BJ (cell line): ENCODE measurements at regions not wholly inside any gene's neighbourhood (a gene's known extent, or its start where the extent isn't known, plus 50 kb on each side); places are given as distances from the start of the nearest gene placed in this dataset.

Source experiments
- CTCF ChIA-PET: fragments of 350-600 bp; formaldehyde crosslinking; extraction: SDS; loops from one replicate; lab custom pipeline; 2021; ENCODE audit warnings: antibody characterized with exemption, inconsistent platforms; lab: Yijun Ruan, JAX
- POLR2A ChIA-PET: fragments of 300-600 bp; sonication (Branson Sonifier 250); formaldehyde crosslinking; extraction: SDS; loops from one replicate; lab custom pipeline; 2021; ENCODE audit warnings: antibody characterized with exemption; lab: Charles Lee
- DNase-seq: peaks from one replicate; pipeline ENCODE4 v3.0.0-alpha.2; 2011; ENCODE audit warnings: low read depth
- H3K27me3 ChIP-seq: 2 replicates; pipeline ENCODE4 v1.6.0; 2011; ENCODE audit warnings: low read length; ENCODE audit not compliant: control insufficient read depth, insufficient read depth
- H3K36me3 ChIP-seq: 2 replicates; pipeline ENCODE4 v1.5.1; 2011; ENCODE audit warnings: low read length; ENCODE audit not compliant: control insufficient read depth, insufficient read depth
- H3K4me3 ChIP-seq: 2 replicates; pipeline ENCODE4 v1.5.1; 2011; ENCODE audit warnings: low read depth, mild to moderate bottlenecking, control low read depth, low read length
- CTCF ChIP-seq: IDR thresholded peaks from 2 replicates; pipeline ENCODE4 v1.5.1; 2011; ENCODE audit warnings: low read depth, mild to moderate bottlenecking, control low read depth, inconsistent platforms, low read length, moderate library complexity; ENCODE audit not compliant: insufficient read depth

- Histone ChIP-seq H3K27me3 (no peaks in the 10 kb centered on the region), H3K36me3 (no peaks in the 10 kb centered on the region), H3K4me3 (no peak overlapping the region)
- ChIA-PET CTCF (no interaction called here), POLR2A (no interaction called here)
- TF ChIP-seq CTCF, result no peak
- no peak for DNase-seq
Measured at GRCh38 chr6:105514306-105514705, 111.4 kb upstream of the PREP start.

GRCh38 chr6:105511639-105512038, 108.8 kb upstream of the PREP start:
- no peak for DNase-seq

DNA sequence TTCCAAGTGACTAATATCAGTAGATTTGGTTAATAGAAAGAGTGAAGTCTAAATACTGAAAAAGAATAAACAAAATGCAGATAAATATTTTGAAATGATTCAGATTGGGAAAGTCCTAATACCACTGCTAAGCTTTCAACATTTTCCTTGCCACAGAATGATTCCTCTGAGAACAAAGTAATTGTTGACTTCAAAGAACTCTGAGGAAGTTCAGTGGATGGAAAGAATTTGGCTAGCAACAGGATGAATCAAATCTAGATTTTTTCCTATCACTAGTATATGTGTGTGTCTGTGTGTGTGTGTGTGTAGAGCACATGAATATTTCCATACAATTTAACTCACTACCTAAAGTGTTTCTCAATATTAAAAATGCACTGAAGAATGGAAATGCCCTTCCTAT, 107.9 kb upstream of the PREP start:
- ChIA-PET CTCF (interaction anchor here (1.0 kb wide), 1 partner anchor 26 kb away, joined by 4 read pairs; no protein-coding TSS in a partner anchor), POLR2A (no interaction called here)
- DNase-seq, result no peak
- Histone ChIP-seq H3K36me3 (no peaks in the 10 kb centered on the region), H3K27me3 (no peaks in the 10 kb centered on the region), H3K4me3 (no peak overlapping the region)
- no peak for TF ChIP-seq CTCF

More at GRCh38 chr6:105511639-105512038, 108.8 kb upstream of the PREP start:
- H3K27me3 ChIP-seq, result no peaks in the 10 kb centered on the region
- no peaks in the 10 kb centered on the region for H3K36me3 ChIP-seq
- no peak overlapping the region for H3K4me3 ChIP-seq
- POLR2A ChIA-PET, result no interaction called here
- TF ChIP-seq CTCF, result no peak
- CTCF ChIA-PET, result interaction anchor here (1.0 kb wide), 1 partner anchor 26 kb away, joined by 4 read pairs; no protein-coding TSS in a partner anchor

- TF ChIP-seq CTCF, result peak; percentile 41
- DNase-seq, result no peak
- no peak overlapping the region for H3K4me3 ChIP-seq
- CTCF ChIA-PET, result interaction anchor here (1.0 kb wide), 1 partner anchor 16 kb away, joined by 3 read pairs; no protein-coding TSS in a partner anchor
- POLR2A ChIA-PET, result no interaction called here
- H3K36me3 ChIP-seq, result no peaks in the 10 kb centered on the region
- H3K27me3 ChIP-seq, result no peaks in the 10 kb centered on the region; the same call in 1 of the 2 replicates
Measured at GRCh38 chr6:105509506-105510331, 106.8 kb upstream of the PREP start.

- ChIA-PET POLR2A (interaction anchor here (0.6 kb wide), 1 partner anchor 581 kb away, joined by 3 read pairs; no protein-coding TSS in a partner anchor), CTCF (no interaction called here)
- no peaks in the 10 kb centered on the region for H3K36me3 ChIP-seq
- H3K27me3 ChIP-seq, result no peaks in the 10 kb centered on the region; the same call in 1 of the 2 replicates
- TF ChIP-seq CTCF, result no peak
- H3K4me3 ChIP-seq, result no peak overlapping the region
- DNase-seq, result no peak
Measured at GRCh38 chr6:105507811-105508210, 104.9 kb upstream of the PREP start.
